Esophagus squamous epithelium (tissue), 5 donors: ENCODE measurements at regions not wholly inside any gene's neighbourhood (a gene's known extent, or its start where the extent isn't known, plus 50 kb on each side); places are given as distances from the start of the nearest gene placed in this dataset.

ENCODE experiments used
- DNase-seq: peaks from one replicate; lab custom pipeline; 2025; lab: John Stamatoyannopoulos, UW
- H3K27ac ChIP-seq, 4 donors: fragments of 200-600 bp; sonication (generic); one replicate each; pipeline ENCODE4 v1.5.1; 2016 to 2019; ENCODE audit warnings: mild to moderate bottlenecking in 1 of 4
- H3K27me3 ChIP-seq, 4 donors: fragments of 200-600 bp; sonication (generic); 1 replicate in 3 of 4; 2 replicates in 1 of 4; pipeline versions ENCODE4 v1.5.1 to v1.6.0; 2017 to 2021; ENCODE audit warnings: antibody characterized with exemption in 1 of 4
- H3K36me3 ChIP-seq, 3 donors: fragments of 200-600 bp; sonication (generic); one replicate each; pipeline ENCODE4 v1.5.1; 2016 to 2019
- H3K4me1 ChIP-seq, 3 donors: fragments of 200-600 bp; sonication (generic); one replicate each; pipeline ENCODE4 v1.5.1; 2017 to 2019
- H3K4me3 ChIP-seq, 4 donors: fragments of 200-600 bp; sonication (generic); 1 replicate in 3 of 4; 2 replicates in 1 of 4; pipeline ENCODE4 v1.5.1; 2016 to 2019; ENCODE audit warnings: mild to moderate bottlenecking in 2 of 4, moderate library complexity in 1 of 4
- H3K9me3 ChIP-seq, 3 donors: fragments of 200-600 bp; sonication (generic); one replicate each; pipeline ENCODE4 v1.5.1; 2016 to 2019
- CTCF ChIP-seq, 6 experiments: fragments of 450-650 bp in 4 of 6; fragments of 200-600 bp in 2 of 6; sonication (generic) in 2 of 6; IDR thresholded peaks; one replicate each; pipeline ENCODE4 v1.5.1; 2016 to 2019; ENCODE audit warnings: antibody characterized with exemption in 6 of 6, mild to moderate bottlenecking in 4 of 6, moderate library complexity in 4 of 6
- POLR2A ChIP-seq, 4 donors: fragments of 450-650 bp; IDR thresholded peaks; one replicate each; pipeline ENCODE4 v1.6.1; 2017; ENCODE audit warnings: antibody characterized with exemption in 4 of 4, mild to moderate bottlenecking in 4 of 4, moderate library complexity in 3 of 4
- WGBS, 2 donors: methylation state at CpG; one replicate each; pipeline ENCODE4 v1.1.5; 2018; 5-methylcytosine and 5-hydroxymethylcytosine counted together
- intact Hi-C: fragments of 100-400 bp; cut with DNase I; formaldehyde crosslinking; loops from one replicate; pipeline ENCODE4 v1.15.0; 2022
- donor health status: DM: yes; HTN: yes; CAD: no.

GRCh38 chr3:181178991-181179390 lies 189.5 kb upstream of the DNAJC19 start:
- Histone ChIP-seq H3K36me3 (no peaks in the 10 kb centered on the region), H3K27ac (no peak overlapping the region), H3K27me3 (no peaks in the 10 kb centered on the region), H3K4me3 (no peak overlapping the region), H3K9me3 (no peaks in the 10 kb centered on the region), H3K4me1 (no peaks in the 10 kb centered on the region)
- no peak for DNase-seq
- TF ChIP-seq CTCF (IDR thresholded peaks at IDR 0.05) (no peak), POLR2A (IDR thresholded peaks at IDR 0.05) (no peak)
- intact Hi-C loops: no loop called here
- 75 to 83% methylated on average over 7 of the region's 7 CpGs for WGBS, 2 donors

- H3K36me3 ChIP-seq: no peaks in the 10 kb centered on the region
- no peak overlapping the region for H3K27ac ChIP-seq
- H3K4me1 ChIP-seq: no peaks in the 10 kb centered on the region
- H3K27me3 ChIP-seq: no peaks in the 10 kb centered on the region
- no peaks in the 10 kb centered on the region for H3K9me3 ChIP-seq
- H3K4me3 ChIP-seq: no peak overlapping the region
- no peak for DNase-seq
- no peak for TF ChIP-seq POLR2A (IDR thresholded peaks at IDR 0.05)
- peak in 5 of 6 experiments; percentile 39 to 54 (median 45) for TF ChIP-seq CTCF (IDR thresholded peaks at IDR 0.05)
- intact Hi-C loops: no loop called here
- WGBS, 2 donors: 2 to 6% methylated on average over 6 of the region's 6 CpGs
These were observed 187.1 kb upstream of the DNAJC19 start for GRCh38 chr3:181176601-181177000.

GRCh38 chr3:181174676-181175233 lies 185.2 kb upstream of the DNAJC19 start:
- no peak for DNase-seq
- H3K27ac ChIP-seq: no peak overlapping the region
- intact Hi-C loops: no loop called here
- H3K4me3 ChIP-seq: no peak overlapping the region
- H3K36me3 ChIP-seq: no peaks in the 10 kb centered on the region
- TF ChIP-seq POLR2A (IDR thresholded peaks at IDR 0.05) (no peak), CTCF (IDR thresholded peaks at IDR 0.05) (no peak)
- no peaks in the 10 kb centered on the region for H3K4me1 ChIP-seq
- 44 to 47% methylated on average over 4 of the region's 4 CpGs for WGBS, 2 donors
- H3K9me3 ChIP-seq: no peaks in the 10 kb centered on the region
- no peaks in the 10 kb centered on the region for H3K27me3 ChIP-seq

GRCh38 chr3:181174022-181174421 lies 184.5 kb upstream of the DNAJC19 start:
- 66 to 69% methylated on average over 2 of the region's 2 CpGs for WGBS, 2 donors
- DNase-seq: no peak
- Histone ChIP-seq H3K27me3 (no peaks in the 10 kb centered on the region), H3K4me1 (no peaks in the 10 kb centered on the region), H3K9me3 (no peaks in the 10 kb centered on the region), H3K27ac (no peak overlapping the region), H3K4me3 (no peak overlapping the region), H3K36me3 (no peaks in the 10 kb centered on the region)
- intact Hi-C loops: no loop called here
- TF ChIP-seq CTCF (IDR thresholded peaks at IDR 0.05) (no peak), POLR2A (IDR thresholded peaks at IDR 0.05) (no peak)

GRCh38 chr3:181173227-181173626 lies 183.7 kb upstream of the DNAJC19 start:
- intact Hi-C loops: no loop called here
- no peak overlapping the region for H3K4me3 ChIP-seq
- H3K9me3 ChIP-seq: no peaks in the 10 kb centered on the region
- H3K27ac ChIP-seq: no peak overlapping the region
- no peak for DNase-seq
- H3K4me1 ChIP-seq: no peaks in the 10 kb centered on the region
- TF ChIP-seq POLR2A (IDR thresholded peaks at IDR 0.05) (no peak), CTCF (IDR thresholded peaks at IDR 0.05) (no peak)
- no peaks in the 10 kb centered on the region for H3K27me3 ChIP-seq
- no peaks in the 10 kb centered on the region for H3K36me3 ChIP-seq
- WGBS, 2 donors: 56 to 65% methylated on average over 5 of the region's 5 CpGs
